HEK293T (cell line): ENCODE measurements at regions not wholly inside any gene's neighbourhood (a gene's known extent, or its start where the extent isn't known, plus 50 kb on each side); places are given as distances from the start of the nearest gene placed in this dataset.

Experiments
- CTCF ChIA-PET: fragments of 350-600 bp; formaldehyde crosslinking; extraction: SDS; loops from one replicate; lab custom pipeline; 2021; ENCODE audit warnings: antibody characterized with exemption, inconsistent platforms; lab: Yijun Ruan, JAX
- POLR2A ChIA-PET: fragments of 350-600 bp; formaldehyde crosslinking; extraction: SDS; loops from one replicate; lab custom pipeline; 2020; ENCODE audit warnings: antibody characterized with exemption, inconsistent platforms; lab: Yijun Ruan, JAX
- DNase-seq: peaks from one replicate; pipeline ENCODE4 v3.0.0; 2012; ENCODE audit warnings: mixed read lengths; ENCODE audit errors: extremely low spot score
- ARNT ChIP-seq: fragments of 450-650 bp; IDR thresholded peaks from 2 replicates; pipeline ENCODE4 v1.6.1; 2017; ENCODE audit warnings: mild to moderate bottlenecking
- BHLHE40 ChIP-seq: fragments of 450-650 bp; IDR thresholded peaks from 2 replicates; pipeline ENCODE4 v1.6.1; 2016; ENCODE audit warnings: mild to moderate bottlenecking, moderate library complexity, borderline replicate concordance
- CTBP1 ChIP-seq: fragments of 450-650 bp; IDR thresholded peaks from 2 replicates; pipeline ENCODE4 v1.6.1; 2016; ENCODE audit warnings: borderline replicate concordance
- ELF4 ChIP-seq: fragments of 450-650 bp; IDR thresholded peaks from 2 replicates; pipeline ENCODE4 v1.6.1; 2017; ENCODE audit warnings: antibody characterized with exemption
- FOXA1 ChIP-seq: fragments of 450-650 bp; IDR thresholded peaks from 2 replicates; pipeline ENCODE4 v1.6.1; 2016; ENCODE audit warnings: mild to moderate bottlenecking
- FOXK2 ChIP-seq: fragments of 450-650 bp; IDR thresholded peaks from 2 replicates; pipeline ENCODE4 v1.6.1; 2016; ENCODE audit warnings: mild to moderate bottlenecking
- FOXM1 ChIP-seq: fragments of 450-650 bp; IDR thresholded peaks from 2 replicates; pipeline ENCODE4 v1.6.1; 2017; ENCODE audit warnings: mild to moderate bottlenecking, borderline replicate concordance
- HDGF ChIP-seq: fragments of 450-650 bp; IDR thresholded peaks from 2 replicates; pipeline ENCODE4 v1.6.1; 2017; ENCODE audit warnings: antibody characterized with exemption, borderline replicate concordance
- L3MBTL2 ChIP-seq: fragments of 450-650 bp; conservative IDR thresholded peaks from 2 replicates; pipeline ENCODE4 v1.6.1; 2016; ENCODE audit warnings: mild to moderate bottlenecking
- LEF1 ChIP-seq: fragments of 450-650 bp; IDR thresholded peaks from 2 replicates; pipeline ENCODE4 v1.6.1; 2017; ENCODE audit warnings: mild to moderate bottlenecking, borderline replicate concordance
- NFRKB ChIP-seq: fragments of 450-650 bp; IDR thresholded peaks from 2 replicates; pipeline ENCODE4 v1.6.1; 2016; ENCODE audit warnings: mild to moderate bottlenecking, moderate library complexity
- SP1 ChIP-seq: fragments of 450-650 bp; IDR thresholded peaks from 2 replicates; pipeline ENCODE4 v1.6.1; 2017
- SUZ12 ChIP-seq: fragments of 450-650 bp; IDR thresholded peaks from 2 replicates; pipeline ENCODE4 v1.6.1; 2016; ENCODE audit warnings: mild to moderate bottlenecking
- TARDBP ChIP-seq: fragments of 450-650 bp; IDR thresholded peaks from 2 replicates; pipeline ENCODE4 v1.6.1; 2016
- ZNF384 ChIP-seq: fragments of 450-650 bp; IDR thresholded peaks from 2 replicates; pipeline ENCODE4 v1.6.1; 2016
- TF ChIP-seq, protein P1 (sequence below): fragments of 450-650 bp; IDR thresholded peaks from 2 replicates; pipeline ENCODE4 v1.6.1; 2016

DNA sequence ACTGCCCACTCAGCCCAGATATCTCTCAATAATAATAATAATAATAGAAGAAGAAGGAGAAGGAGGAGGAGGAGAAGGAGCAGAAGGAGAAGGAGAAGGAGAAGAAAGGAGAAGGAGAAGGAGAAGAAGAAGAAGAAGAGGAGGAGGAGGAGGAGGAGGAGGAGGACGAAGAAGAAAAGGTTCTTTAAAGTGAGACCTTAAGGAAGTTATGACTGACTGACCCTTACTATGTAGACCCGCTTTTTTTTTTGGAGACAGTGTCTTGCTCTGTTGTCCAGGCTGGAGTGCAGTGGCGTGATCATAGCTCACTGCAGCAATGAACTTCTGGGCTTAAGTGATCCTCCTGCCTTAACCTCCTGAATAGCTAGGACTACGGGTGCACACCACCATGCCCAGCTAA, 88.9 kb upstream of the RFX8 start:
- DNase-seq = no peak
- TF ChIP-seq FOXK2 (no peak), NFRKB (no peak), HDGF (no peak), L3MBTL2 (no peak), FOXM1 (no peak), SUZ12 (no peak), BHLHE40 (no peak)
- POLR2A ChIA-PET = no interaction called here
- CTCF ChIA-PET = no interaction called here

DNA sequence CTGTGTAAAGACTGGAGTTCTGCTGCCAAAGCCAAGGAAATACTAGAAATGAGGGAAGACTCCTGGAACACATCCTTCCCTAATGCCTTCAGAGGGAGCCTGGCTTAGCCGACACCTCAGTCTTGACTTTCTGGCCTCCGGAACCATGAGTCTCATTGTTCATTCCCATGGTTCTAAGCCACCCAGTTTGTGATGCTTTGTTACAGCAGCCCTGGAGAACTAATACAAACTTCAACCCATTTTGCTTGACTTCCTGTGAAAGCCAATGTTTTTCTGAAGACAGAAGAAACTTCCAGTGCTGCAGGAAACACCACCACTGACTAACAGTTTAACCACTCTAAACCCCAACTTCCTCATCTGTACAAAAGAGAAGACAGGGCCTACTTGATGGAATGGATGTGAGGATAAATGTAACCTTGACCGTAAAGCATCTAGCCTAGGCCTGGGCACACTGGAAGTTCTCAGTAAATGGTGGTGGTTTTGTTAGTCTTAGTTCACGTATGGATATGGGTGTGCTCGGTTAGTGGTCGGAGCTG, 85.9 kb upstream of the RFX8 start:
- TF ChIP-seq FOXM1 (no peak), L3MBTL2 (no peak), TARDBP (no peak), LEF1 (no peak), HDGF (no peak), SP1 (no peak), ELF4 (no peak), NFRKB (no peak), BHLHE40 (no peak), CTBP1 (no peak), FOXK2 (no peak), ARNT (no peak), FOXA1 (no peak), ZNF384 (no peak), SUZ12 (no peak)
- TF ChIP-seq, protein P1, sequence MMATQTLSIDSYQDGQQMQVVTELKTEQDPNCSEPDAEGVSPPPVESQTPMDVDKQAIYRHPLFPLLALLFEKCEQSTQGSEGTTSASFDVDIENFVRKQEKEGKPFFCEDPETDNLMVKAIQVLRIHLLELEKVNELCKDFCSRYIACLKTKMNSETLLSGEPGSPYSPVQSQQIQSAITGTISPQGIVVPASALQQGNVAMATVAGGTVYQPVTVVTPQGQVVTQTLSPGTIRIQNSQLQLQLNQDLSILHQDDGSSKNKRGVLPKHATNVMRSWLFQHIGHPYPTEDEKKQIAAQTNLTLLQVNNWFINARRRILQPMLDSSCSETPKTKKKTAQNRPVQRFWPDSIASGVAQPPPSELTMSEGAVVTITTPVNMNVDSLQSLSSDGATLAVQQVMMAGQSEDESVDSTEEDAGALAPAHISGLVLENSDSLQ = no peak
- CTCF ChIA-PET = no interaction called here
- DNase-seq = no peak
- POLR2A ChIA-PET = no interaction called here

DNA sequence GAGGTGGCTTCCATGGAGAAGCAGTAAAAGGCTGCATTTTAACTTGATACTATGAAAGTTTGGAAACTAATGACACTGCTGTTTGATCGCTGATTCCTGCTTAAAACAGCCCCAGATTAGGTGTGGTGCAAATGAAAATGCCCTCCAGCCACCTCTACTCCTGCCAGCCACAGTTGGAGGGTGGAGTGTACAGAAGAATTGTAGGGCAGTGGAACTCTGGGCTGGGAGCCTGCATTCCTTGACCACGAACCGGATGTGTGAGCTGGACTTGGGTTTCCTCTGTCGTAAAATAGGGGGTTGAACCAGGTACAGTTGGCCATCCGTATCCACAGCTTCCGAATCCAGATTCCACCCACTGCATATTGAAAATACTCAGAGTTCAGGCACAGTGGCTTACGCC, 84.6 kb upstream of the RFX8 start:
- TF ChIP-seq, protein P1 = no peak
- TF ChIP-seq BHLHE40 = no peak
- no peak for TF ChIP-seq SP1
- no peak for TF ChIP-seq CTBP1
- no peak for TF ChIP-seq SUZ12
- ChIA-PET CTCF (no interaction called here), POLR2A (no interaction called here)
- DNase-seq = no peak

DNA sequence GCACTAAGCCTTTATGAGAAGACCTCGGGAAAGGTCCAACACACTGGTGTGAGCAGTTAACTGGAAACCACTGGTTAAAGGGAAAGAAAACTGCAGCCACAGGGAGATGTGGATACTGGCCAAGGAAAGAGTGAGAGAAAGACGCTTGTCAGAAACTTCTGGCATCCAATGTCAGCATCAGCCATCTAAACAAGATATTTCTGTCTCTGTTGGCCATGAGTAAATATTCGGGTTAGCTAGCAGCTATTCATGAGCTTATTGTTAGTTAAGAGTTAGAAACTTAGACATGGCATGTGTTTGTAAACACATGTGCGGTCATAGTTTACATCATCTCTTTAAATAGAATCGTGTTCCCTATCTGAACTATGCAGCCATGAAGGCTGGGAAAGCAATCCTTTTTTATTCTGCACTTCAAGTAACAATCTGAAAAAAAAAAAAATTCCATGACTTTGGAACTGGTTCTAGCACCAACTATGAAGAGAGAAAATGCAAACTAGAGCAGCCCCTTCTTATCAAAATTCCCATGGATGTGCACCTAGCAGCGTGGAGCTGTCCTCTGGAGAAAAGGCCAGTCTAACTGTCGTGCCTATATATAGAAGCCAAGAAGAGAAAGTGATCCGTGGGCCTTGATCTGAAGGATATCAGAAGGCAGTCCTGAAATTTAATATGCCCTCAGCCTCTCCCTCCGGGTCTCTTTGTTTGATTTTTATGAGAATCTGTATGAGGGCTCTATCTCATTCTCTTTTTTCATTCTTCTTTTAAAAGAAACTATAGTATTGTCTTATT, 84.0 kb upstream of the RFX8 start:
- ChIA-PET CTCF (no interaction called here), POLR2A (no interaction called here)
- TF ChIP-seq FOXA1 (no peak), LEF1 (no peak), ELF4 (no peak), BHLHE40 (no peak), HDGF (no peak), FOXM1 (no peak), TARDBP (no peak), CTBP1 (no peak), SUZ12 (no peak), NFRKB (no peak), L3MBTL2 (no peak), ARNT (no peak), ZNF384 (no peak), SP1 (no peak), FOXK2 (no peak)
- TF ChIP-seq, protein P1 = no peak
- DNase-seq = no peak

DNA sequence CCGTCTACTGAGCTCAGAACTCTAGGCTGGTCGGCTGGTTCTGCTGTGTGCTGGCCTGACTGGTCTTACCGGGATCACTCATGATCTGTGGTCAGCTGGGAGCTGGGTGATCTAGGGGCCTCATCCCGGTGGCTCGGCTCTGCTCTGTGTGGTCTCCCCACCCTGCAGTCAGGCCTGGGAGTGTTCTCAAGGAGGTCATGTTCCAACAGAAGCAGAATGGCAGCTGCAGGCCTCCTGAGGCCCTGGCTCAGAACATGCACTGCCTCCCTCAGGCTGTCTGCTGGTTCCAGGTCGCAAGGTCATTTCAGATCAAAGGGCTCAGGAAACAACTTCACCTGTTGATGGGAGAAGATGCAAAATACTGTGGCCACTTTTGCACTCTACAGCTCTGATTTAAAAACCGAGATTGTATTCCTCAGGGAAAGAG, 81.1 kb upstream of the RFX8 start:
- DNase-seq = no peak
- TF ChIP-seq L3MBTL2 (no peak), ZNF384 (no peak), SP1 (no peak), LEF1 (no peak), ELF4 (no peak), BHLHE40 (no peak), SUZ12 (no peak)
- ChIA-PET CTCF (no interaction called here), POLR2A (no interaction called here)

DNA sequence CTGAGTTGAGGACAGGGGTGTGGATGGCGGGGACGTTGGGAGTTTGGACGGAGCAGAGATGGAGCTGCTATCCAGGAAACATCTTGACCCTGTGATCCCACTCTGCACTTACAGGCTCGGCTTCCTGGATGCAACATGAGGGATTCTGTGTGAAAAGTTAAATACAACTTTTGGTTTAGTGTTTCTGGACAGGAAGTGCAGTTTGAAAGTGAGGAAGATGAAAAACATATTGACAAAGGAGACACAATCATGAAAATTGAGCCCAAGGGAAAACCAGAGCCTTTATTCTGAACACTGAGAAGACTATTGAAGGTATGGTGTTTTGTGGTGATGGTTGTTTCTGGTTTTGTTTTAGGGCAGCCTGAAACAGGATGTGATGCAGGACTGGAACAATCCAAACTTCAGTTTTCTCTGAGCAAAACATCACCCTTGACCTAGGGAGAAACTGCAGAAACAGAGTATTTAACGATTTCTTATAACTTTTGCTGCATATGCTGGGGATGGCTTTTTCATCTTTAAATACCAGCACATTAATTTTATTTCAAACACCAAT, 76.5 kb upstream of the RFX8 start:
- TF ChIP-seq FOXA1 = no peak
- no peak for TF ChIP-seq L3MBTL2
- TF ChIP-seq ARNT = no peak
- no peak for TF ChIP-seq SUZ12
- TF ChIP-seq, protein P1 = no peak
- TF ChIP-seq SP1 = no peak
- no peak for TF ChIP-seq CTBP1
- no peak for TF ChIP-seq ZNF384
- TF ChIP-seq LEF1 = no peak
- no peak for TF ChIP-seq NFRKB
- no peak for TF ChIP-seq BHLHE40
- no peak for TF ChIP-seq FOXM1
- TF ChIP-seq ELF4 = no peak
- no peak for TF ChIP-seq TARDBP
- TF ChIP-seq HDGF = no peak
- no peak for TF ChIP-seq FOXK2
- CTCF ChIA-PET = no interaction called here
- DNase-seq = no peak
- POLR2A ChIA-PET = no interaction called here
